ENCODE measurements at regions not wholly inside any gene's neighbourhood (a gene's known extent, or its start where the extent isn't known, plus 50 kb on each side); places are given as distances from the start of the nearest gene placed in this dataset.

DNA sequence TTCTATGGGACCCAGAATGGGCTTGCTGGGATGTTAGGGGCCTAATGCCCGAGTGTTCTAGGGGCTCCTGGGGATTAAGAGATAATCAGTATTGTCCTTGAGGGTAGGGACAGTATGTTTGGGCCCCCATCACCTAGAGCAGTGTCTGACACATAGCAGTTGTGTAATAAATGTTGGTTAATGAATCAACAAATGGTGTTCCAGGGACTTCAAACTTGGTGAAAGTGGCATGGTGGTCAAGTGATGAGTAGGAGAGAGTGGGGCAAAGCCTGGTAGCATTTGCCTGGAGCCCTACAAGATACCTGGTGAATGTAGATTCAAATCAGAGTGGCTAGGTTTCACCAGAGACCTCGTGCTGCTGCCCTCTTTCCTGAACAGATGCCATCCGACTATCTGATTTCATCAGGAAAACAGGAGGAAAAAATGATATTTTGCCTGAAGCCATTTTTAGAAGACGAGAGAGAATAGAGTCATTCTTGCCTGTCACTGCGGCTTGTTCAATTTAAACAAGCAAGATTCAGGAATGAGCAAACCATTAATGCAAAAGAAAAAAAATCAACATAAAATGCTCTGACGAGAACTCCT, 117.3 kb downstream of the RPL22L1 start:
- DNase-seq (ENCODE audit: low read depth) = peak; percentile 22

DNA sequence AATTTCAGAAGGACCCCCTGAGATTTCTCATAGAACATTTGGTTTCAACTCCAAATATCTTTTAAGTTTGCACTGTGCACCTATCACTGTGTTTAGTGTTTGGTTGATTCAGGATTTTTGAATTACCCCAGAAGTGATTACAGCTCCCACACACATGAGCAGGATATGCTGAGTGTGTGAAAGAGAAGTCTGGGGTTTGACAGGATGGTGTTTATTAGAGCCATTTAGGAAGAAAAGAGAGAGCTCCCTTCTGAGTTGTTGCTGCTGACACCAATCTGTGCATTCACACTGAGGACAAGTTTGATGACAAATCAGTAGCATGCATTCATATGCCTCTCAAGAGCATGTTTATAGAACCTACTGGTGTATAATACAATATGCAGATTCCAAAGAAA, 118.1 kb downstream of the RPL22L1 start:
- peak; percentile 70 for DNase-seq (ENCODE audit: low read depth)

DNA sequence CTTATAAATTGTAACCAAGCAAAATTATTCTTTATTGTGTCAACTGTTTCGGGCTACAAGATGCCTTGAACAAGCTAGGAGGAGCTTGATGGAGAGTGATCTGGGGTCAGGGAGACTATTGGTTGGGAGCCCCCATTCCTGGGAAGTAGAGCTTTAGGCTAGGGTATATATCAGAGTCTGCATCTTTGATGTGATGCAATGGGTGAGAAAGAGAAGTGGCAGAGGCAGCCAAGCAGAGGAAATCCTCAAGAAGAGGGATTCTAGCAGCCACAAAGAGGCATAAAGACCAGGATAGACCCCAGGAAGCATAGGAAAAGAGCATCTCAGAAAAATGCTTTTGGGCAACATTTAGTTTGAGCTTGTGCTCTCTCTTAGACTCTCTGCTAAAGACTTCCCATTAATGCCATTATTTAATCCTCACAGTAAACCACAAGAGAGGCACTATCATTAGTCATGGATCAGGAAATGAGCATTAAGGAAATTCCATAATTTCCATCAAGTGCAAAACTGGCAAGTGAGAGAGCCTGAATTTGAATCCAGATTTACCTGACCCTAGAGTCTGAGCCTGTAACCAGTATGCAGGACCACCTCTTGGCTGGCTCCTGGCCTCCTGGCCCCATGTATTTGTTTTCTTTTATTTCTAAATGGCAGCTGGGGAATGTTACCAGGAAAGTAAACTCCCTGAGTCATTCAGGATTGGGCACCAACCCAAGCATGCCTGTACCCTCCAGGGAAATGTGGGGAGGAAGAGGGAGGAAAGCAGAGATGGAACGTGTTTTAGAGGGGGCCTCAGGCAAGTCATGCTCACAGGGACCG, 118.7 kb downstream of the RPL22L1 start:
- DNase-seq (ENCODE audit: low read depth) = peak; percentile 78

DNA sequence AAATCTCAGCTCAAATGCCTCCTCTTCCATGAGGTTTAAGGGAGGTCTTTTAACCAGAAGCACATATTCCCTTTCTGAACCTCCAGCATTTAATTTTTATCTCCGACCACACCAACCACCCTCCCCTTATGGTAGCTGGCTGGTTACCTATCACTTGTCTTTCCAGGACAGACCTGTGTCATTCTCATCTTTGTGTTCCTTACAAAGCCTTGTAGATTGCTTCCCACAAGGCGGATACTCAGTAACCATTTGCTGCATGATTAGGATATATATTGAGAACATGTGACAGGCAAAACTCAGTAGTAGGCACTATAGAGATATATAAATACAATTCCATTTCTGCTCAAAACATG, 119.5 kb downstream of the RPL22L1 start:
- no peak for DNase-seq (ENCODE audit: low read depth)

DNA sequence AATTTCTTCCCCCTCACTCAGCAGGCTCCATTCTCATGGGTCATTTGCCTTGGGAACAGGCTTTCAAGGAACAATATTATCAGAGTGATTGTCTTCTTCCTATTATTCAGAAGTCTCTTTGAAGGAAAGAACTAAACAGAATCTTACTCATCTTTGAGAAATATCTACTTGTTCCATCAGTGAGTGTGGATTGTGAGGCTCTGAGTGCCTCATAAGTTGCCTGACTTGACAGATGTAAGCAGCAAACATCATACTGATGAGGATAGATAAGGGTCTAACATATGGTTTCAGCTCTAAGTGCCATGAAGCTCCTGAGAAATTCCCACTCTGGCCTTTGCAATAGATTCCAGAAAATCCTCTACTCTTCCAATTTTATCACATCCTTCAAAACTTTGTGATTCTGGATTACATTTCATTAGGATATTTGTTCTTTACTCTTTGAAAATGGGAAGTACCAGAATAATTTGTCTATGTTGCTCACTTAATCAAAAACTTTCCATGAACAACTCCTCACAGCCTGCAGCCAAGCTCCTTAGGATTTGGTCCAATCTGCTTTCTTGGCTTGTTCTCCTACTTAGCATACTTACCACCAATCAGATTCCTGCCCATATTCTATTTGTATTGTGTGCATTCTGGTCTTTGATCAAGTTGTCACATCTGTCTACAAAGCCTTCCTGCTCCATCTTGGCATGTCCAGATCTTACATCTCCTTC, 120.1 kb downstream of the RPL22L1 start:
- DNase-seq (ENCODE audit: low read depth) = peak; percentile 76

DNA sequence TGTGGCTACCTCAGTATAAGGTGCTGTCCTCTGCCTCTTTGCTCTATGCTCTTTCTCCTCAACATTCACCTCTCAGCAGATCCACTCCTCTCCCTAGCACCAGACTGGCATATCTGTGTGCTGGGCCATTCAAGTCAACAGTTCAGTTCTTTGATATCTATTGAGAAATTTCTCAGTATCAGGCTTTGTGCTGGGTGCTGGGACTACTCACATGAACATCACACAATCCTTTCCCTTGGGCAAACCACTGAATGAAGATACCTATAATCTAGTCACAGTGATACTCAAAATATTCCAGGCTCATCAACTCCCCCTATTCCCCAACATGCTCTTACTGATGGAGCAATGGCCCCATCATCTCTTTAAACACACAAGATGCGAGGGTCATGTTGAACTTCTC, 120.8 kb downstream of the RPL22L1 start:
- DNase-seq (ENCODE audit: low read depth) = no peak

DNA sequence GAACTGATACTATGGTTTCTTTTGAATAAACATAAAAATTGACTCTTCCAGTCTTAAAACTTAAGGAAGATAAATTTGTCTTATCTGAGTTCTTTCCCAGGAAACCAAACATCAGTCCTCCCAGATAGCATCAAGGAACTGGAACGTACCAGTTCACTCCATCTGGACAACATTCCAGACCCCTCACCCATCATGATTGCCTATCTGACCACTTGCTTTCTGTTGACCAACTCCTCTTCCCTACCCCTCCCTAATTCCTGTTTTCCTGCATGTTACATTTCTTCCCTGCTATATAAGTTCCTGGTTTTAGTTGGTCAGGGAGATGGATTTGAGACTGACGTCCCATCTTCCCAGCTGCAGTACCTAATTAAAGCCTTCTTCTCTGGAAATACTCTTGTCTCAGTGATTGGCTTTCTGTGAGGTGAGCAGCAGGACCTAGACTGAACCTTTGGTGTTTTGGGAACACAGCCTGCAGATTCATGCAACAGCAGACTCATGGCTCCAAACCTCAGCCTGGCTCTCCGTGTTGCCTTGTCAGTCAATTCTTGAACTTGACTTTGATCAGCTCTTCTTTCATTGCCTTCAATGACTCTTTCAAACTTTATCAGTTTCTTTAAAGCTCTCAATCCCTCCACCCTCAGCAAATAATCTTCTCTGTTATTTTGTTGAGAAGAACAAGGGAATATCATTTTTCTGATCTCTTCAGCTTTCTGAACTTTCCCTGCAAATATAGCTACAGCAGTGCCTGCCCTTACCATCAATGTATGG, 123.6 kb downstream of the RPL22L1 start:
- peak; percentile 86 for DNase-seq (ENCODE audit: low read depth)

DNA sequence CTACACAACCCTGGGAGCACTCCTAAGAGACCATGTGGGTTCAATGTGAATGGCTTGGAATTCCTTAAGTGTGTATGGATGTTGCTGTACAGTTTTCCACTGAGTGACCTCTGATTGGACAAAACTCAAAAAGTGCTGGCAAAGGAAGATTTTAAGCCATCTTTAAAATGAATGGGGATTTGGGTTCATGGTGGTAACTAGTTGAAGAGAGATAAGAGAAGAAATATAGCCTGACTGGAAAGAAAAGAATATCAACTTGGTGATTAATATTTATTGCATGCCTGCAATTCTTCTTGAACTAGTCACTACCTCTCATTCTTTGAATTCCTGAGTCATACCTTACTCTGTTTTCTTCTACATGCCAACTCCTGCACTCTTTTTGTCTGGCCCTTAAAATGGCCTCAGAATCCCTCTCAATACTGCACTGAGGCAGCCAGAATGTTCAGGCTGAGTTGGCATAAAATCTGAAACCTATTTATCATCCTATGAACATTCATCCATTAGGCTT, 124.7 kb downstream of the RPL22L1 start:
- peak; percentile 80 for DNase-seq (ENCODE audit: low read depth)

DNA sequence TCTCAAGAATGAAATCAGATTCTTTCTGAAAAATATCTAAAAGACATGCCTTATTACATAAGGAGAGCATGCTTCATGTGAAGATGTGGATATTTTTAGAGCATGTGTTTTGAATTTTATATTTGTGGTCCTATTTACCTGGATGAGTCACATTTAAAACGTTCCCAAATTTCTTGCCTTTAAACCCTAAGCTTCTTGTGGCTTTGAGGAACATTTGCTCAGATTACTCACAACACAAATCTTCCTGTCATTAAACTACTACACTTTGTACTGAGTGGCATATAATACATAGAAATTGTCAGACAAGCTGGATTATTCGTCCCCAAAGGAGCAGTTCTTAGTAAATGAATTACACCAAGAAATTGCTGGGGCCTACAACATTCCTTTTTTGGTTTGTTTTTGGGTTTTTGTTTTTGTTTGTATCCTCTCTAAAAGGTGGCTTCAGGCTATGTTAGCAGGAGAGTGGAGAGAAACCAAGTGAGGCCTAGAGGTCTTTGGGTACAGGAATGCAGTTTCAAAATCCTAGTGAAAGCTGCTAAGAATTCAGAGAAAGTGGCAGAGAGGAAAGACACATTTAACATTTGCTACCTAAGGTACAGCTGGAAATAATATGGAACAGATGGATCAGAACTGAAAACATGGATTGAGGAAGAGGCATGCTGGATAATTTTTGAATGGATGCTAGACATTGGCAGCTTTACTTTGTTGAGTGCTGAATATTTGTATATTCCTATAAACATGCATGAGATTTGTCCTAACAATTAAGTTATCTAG, 128.1 kb downstream of the RPL22L1 start:
- DNase-seq (ENCODE audit: low read depth) = no peak

DNA sequence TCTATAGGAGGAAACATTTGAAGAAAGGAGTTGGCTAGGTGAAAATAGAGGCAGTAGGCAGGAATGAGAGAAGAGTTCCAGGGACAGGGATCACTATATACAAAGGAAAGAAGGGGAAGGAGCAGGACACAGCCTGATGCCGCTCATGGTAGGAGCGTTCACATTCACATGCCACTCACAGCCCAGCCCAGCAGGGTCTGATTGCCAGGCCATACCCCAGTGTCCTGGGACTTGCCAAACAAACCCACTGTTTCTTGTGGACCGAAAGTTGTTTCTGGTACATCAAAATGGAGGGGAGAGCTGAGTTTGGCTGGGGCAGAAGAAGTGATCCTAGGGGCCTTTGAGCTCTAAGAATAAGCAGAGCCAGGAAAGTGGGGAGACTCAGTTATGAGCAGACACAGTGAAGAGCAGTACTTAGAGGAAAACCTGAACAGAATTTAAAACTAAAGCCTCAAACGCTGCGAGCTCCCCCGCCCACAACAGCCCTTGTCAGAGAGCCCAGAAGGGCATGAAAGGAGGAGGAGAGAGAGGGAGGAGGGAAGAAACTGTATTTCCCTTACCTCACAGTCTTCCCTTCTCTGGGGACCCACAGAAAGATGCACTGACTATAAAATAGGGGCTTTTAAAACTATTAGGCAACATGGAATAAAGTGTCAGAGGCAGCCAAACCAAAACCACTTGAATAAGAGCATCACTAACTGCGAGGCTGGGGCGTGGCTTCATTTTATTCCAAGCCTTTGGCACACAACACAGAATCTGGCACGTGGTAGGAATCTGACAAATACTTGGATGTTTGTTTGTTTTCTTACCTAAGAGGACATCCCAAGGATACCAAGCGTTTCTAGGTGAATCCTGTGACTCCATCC, 129.0 kb downstream of the RPL22L1 start:
- peak; percentile 70 for DNase-seq (ENCODE audit: low read depth)

DNA sequence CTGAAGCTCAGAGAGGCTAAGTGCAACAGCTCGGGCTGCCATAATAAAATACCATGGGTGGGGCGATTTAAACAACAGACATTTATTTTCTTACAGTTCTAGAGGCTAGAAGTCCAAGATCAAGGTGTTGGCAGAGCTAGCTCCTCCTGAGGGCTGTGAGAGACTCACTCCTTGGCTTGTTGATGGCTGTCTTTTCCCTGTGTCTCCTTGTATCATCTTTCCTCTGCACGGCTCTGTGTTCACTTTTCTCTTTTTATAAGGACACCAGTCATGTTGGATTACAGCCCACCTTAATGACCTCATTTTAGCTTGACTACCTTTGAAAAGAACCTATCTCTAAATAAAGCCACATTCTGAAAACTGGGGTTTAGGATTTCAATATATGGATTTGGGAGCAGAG, 129.7 kb downstream of the RPL22L1 start:
- DNase-seq (ENCODE audit: low read depth) = no peak

DNA sequence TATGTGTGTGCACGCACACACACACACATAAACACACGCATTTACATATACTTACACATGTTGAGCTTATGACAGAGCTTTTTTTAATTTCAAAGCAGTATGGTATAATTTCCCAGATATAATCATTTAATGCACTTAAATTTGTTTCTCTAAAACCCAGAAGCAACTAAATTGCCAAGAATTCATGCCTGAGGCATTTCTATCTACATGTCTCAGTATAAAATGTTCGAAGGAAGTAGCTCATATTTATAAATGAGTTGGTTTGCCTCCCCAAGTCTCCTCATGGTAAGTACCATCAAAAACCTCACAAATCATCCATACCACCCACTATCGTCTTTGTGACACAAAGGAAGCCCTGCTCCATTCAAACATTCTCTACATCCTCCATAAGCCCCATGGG, 130.6 kb downstream of the RPL22L1 start:
- DNase-seq (ENCODE audit: low read depth) = no peak

DNA sequence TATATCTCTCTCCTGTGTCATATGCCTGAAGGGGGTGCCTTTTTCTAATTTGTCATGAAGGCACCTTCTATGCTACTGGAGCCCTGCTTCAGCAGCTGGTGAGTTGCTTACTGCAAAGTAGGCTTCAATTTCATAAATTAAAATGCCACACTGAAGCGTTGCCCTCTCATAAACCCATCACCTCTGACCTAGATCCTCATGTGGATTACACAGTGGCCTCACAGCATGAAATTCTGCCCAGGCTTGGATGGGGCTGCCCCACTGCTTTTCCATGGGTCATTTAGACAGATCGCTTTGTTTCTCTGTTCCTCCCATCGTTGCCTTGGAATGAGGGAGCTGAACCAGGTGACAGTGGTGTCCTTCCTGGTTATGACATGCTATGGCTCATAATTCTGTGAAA, 131.2 kb downstream of the RPL22L1 start:
- DNase-seq (ENCODE audit: low read depth) = no peak

DNA sequence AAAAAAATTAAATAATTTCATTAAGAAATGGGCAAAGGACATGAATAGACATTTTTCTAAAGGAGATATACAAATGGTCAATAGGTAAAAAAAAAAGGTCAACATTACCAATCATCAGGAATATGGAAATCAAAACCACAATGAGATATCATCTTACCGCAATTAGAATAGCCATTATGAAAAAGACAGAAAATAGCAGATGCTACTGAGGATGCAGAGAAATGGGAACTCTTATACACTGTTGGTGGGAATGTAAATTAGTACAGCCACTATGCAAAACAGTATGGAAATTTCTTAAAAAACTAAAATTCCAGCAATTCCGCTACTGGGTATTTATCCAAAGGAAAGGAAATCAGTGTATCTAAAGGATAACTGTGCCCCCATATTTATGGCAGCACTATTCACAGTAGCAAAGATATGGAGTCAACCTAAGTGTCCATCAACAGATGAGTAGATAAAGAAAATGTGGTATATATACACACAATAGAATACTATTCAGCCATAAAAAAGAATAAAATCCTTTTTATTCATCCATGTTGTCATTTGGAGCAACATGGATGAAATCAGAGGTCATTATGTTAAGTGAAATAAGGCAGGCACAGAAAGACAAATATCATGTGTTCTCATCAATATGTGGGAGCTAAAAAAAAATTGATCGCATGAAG, 132.4 kb downstream of the RPL22L1 start:
- DNase-seq (ENCODE audit: low read depth) = no peak

DNA sequence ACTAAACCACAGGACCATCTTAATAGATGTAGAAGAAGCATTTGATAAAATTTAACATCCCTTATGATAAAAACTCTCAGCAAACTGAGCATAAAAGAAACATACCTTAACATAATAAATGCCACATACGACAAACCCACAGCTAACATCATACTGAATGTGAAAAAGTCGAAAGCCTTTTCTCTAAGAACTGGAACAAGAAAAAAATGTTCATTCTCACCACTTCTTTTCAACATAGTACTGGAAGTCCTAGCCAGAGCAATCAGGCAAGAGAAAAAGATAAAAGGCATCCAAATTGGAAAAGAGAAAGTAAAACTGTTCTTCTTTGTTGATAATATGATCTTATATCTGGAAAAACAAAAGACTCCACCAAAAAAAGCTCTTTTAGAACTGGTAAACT, 134.2 kb downstream of the RPL22L1 start:
- DNase-seq (ENCODE audit: low read depth) = no peak

DNA sequence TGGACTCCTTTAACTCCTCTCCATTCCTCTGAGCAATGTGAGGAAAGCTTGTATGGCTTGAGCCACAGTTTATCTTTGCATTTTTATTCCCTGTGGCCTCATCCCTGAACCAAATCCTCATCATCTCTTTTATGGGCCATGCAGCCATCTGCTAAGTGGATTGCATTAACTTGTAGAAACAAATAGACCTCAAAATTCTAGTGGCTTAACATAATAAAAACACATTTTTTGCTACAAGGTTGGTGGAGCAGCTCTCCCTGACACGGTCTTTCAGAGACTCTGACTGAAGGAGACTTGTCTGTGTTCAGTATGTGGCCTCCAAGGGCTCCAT, 135.3 kb downstream of the RPL22L1 start:
- no peak for DNase-seq (ENCODE audit: low read depth)

DNA sequence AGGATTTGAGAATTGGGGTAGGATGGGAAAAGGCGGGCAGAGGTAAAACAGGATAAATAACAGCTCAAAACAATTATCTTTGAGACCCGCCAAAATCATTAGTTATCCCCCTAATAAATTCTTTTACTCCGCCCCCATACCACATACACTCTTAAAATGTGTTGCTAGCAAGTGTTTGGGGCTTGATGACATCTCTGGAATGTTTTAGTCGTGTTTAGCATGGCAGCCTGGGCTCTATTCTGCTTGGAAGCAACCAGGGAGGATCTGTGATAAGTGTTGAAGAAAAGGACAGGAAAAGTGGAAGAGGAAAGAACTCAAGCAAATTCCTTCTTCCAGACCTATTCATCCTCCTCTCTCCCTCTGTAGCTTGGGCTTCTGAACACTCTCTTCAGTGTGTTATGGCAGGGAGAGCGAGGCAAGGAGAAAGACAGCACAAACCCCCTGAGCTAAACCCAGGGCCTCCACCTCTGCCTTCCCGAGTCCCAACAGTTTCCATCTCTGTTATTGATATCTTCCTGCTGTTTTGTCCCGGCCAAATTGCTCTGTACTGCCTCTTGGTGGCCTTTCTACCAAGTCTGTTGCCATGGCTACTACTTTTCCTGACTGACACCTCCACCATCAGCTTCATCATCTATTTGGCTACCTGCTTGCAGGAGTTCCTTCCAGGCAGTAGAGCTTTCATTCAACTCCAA, 135.8 kb downstream of the RPL22L1 start:
- DNase-seq (ENCODE audit: low read depth) = no peak

DNA sequence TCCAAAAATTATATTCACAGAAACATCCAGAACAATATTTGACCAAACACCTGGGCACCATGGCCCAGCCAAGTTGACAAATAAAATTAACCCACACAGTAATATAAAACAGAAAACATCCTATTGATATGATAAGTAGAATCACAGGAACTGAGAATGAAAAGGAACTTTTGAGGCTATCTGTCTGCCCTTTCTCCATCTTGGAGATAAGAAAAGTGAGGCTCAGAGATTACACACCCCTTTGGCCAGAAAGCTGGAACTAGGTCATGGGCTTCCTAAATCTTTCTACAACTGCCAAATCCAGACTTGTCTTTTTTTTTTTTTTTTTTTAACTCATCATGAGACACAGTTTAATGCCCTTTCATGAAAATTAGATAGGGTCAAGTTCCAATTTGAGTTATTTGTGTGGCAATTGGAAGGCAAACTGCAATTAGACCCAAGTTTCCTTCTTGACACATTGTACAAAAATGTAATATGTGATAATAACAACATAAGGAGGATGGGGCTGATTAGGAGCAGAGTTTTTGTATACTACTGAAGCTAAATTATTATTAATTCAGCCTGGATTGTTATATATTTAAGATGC, 137.2 kb downstream of the RPL22L1 start:
- DNase-seq (ENCODE audit: low read depth) = peak; percentile 24

DNA sequence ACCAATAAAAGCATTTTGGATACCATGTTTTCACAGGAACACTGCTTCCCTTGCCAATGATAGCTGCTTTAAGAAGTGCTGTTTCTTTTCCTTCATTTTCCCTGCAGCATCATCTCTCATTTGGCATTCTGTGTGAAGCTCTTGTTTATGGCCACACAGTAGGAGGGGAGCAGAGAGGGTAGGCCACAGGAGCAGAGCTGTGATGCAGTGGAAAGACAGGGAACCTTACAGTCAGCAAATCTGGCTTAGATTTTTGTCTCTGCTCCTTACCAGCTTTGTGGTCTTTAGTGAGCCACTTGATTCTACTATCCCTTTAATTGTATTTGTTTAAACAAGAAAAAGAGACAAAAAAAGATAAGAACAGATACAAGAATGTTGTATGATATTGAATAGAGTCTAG, 138.7 kb downstream of the RPL22L1 start:
- no peak for DNase-seq (ENCODE audit: low read depth)

All from amniotic epithelial cell (primary cell).